ENCODE measurements at regions not wholly inside any gene's neighbourhood (a gene's known extent, or its start where the extent isn't known, plus 50 kb on each side); places are given as distances from the start of the nearest gene placed in this dataset.

GRCh38 chr2:166568409-166568808 is 74.4 kb upstream of the SCN7A start:
- Histone ChIP-seq H3K27me3 (replicated peaks; ENCODE audit: insufficient read depth, low read depth, low read length, poor library complexity) (no peaks in the 10 kb centered on the region), H3K4me3 (ENCODE audit: low read depth, low read length, poor library complexity, severe bottlenecking) (no peak overlapping the region), H3K36me3 (ENCODE audit: insufficient read depth, low read length, poor library complexity, severe bottlenecking) (no peaks in the 10 kb centered on the region), H3K27ac (ENCODE audit: low read depth, low read length, poor library complexity, severe bottlenecking) (no peak overlapping the region), H3K9me3 (ENCODE audit: low read depth, low read length, poor library complexity, severe bottlenecking) (no peaks in the 10 kb centered on the region), H3K4me1 (ENCODE audit: insufficient read depth, low read length, poor library complexity, severe bottlenecking) (no peaks in the 10 kb centered on the region)
- peak; percentile 18 for DNase-seq (ENCODE audit: low spot score)
- TF ChIP-seq EZH2 (IDR thresholded peaks at IDR 0.05; ENCODE audit: borderline replicate concordance, low read depth, low read length, poor library complexity, severe bottlenecking) (no peak), CTCF (conservative IDR thresholded peaks at IDR 0.05; ENCODE audit: low read depth, low read length) (no peak)
- POLR2A ChIA-PET (ENCODE audit: low non-redundant PET) = no interaction called here
- no TSS peak for BruUV-seq (replicated peaks)
- intact Hi-C loops (cut with micrococcal nuclease; ENCODE audit: unreplicated experiment) = no loop called here
- CTCF ChIA-PET = no interaction called here

GRCh38 chr2:166565501-166565900 is 71.5 kb upstream of the SCN7A start:
- no peak for DNase-seq (ENCODE audit: low spot score)
- BruUV-seq (replicated peaks) = no TSS peak
- Histone ChIP-seq H3K4me1 (ENCODE audit: insufficient read depth, low read length, poor library complexity, severe bottlenecking) (no peaks in the 10 kb centered on the region), H3K4me3 (ENCODE audit: low read depth, low read length, poor library complexity, severe bottlenecking) (no peak overlapping the region), H3K9me3 (ENCODE audit: low read depth, low read length, poor library complexity, severe bottlenecking) (no peaks in the 10 kb centered on the region), H3K27me3 (replicated peaks; ENCODE audit: insufficient read depth, low read depth, low read length, poor library complexity) (no peaks in the 10 kb centered on the region), H3K36me3 (ENCODE audit: insufficient read depth, low read length, poor library complexity, severe bottlenecking) (no peaks in the 10 kb centered on the region), H3K27ac (ENCODE audit: low read depth, low read length, poor library complexity, severe bottlenecking) (no peak overlapping the region)
- ChIA-PET POLR2A (ENCODE audit: low non-redundant PET) (no interaction called here), CTCF (no interaction called here)
- intact Hi-C loops (cut with micrococcal nuclease; ENCODE audit: unreplicated experiment) = no loop called here
- TF ChIP-seq CTCF (conservative IDR thresholded peaks at IDR 0.05; ENCODE audit: low read depth, low read length) = no peak
- no peak for TF ChIP-seq EZH2 (IDR thresholded peaks at IDR 0.05; ENCODE audit: borderline replicate concordance, low read depth, low read length, poor library complexity, severe bottlenecking)

GRCh38 chr2:166563894-166564293 is 69.8 kb upstream of the SCN7A start:
- no peak overlapping the region for H3K27ac ChIP-seq (ENCODE audit: low read depth, low read length, poor library complexity, severe bottlenecking)
- H3K27me3 ChIP-seq (replicated peaks; ENCODE audit: insufficient read depth, low read depth, low read length, poor library complexity) = no peaks in the 10 kb centered on the region
- intact Hi-C loops (cut with micrococcal nuclease; ENCODE audit: unreplicated experiment) = no loop called here
- no peaks in the 10 kb centered on the region for H3K4me1 ChIP-seq (ENCODE audit: insufficient read depth, low read length, poor library complexity, severe bottlenecking)
- no peak overlapping the region for H3K4me3 ChIP-seq (ENCODE audit: low read depth, low read length, poor library complexity, severe bottlenecking)
- DNase-seq (ENCODE audit: low spot score) = no peak
- no TSS peak for BruUV-seq (replicated peaks)
- TF ChIP-seq EZH2 (IDR thresholded peaks at IDR 0.05; ENCODE audit: borderline replicate concordance, low read depth, low read length, poor library complexity, severe bottlenecking) = no peak
- no peak for TF ChIP-seq CTCF (conservative IDR thresholded peaks at IDR 0.05; ENCODE audit: low read depth, low read length)
- H3K36me3 ChIP-seq (ENCODE audit: insufficient read depth, low read length, poor library complexity, severe bottlenecking) = no peaks in the 10 kb centered on the region
- no peaks in the 10 kb centered on the region for H3K9me3 ChIP-seq (ENCODE audit: low read depth, low read length, poor library complexity, severe bottlenecking)
- ChIA-PET CTCF (no interaction called here), POLR2A (ENCODE audit: low non-redundant PET) (no interaction called here)
